Activated CD4-positive, alpha-beta T cell treated with anti-CD3 and anti-CD28 coated beads, Interleukin-2, amount 10 ng/mL, durations not matched to agents 7 days and 5 days (primary cell): ENCODE measurements at regions not wholly inside any gene's neighbourhood (a gene's known extent, or its start where the extent isn't known, plus 50 kb on each side); places are given as distances from the start of the nearest gene placed in this dataset.
"Not testable (repeated sequence)": the region's sequence is repeated elsewhere in the genome, so short reads cannot be mapped to it uniquely, and the experiment has no call there.

Experiments
- CTCF ChIA-PET: fragments of 350-600 bp; sonication (Branson Sonifier 250); formaldehyde crosslinking; loops from one replicate; lab custom pipeline; 2021; ENCODE audit warnings: antibody characterized with exemption; lab: Charles Lee
- POLR2A ChIA-PET: fragments of 350-600 bp; sonication (Branson Sonifier 250); formaldehyde crosslinking; loops from one replicate; lab custom pipeline; 2021; ENCODE audit warnings: antibody characterized with exemption; lab: Charles Lee
- DNase-seq: peaks from one replicate; pipeline ENCODE4 v3.0.0-alpha.2; 2020
- H3K27ac Mint-ChIP-seq: one replicate; pipeline ENCODE4 v1.8.0; 2021; ENCODE audit warnings: mild to moderate bottlenecking, moderate library complexity, mixed read lengths
- H3K27me3 Mint-ChIP-seq: one replicate; pipeline ENCODE4 v1.8.0; 2021; ENCODE audit warnings: mixed read lengths
- H3K36me3 Mint-ChIP-seq: one replicate; pipeline ENCODE4 v1.8.0; 2021; ENCODE audit warnings: low read depth, mixed read lengths
- H3K4me1 Mint-ChIP-seq: one replicate; pipeline ENCODE4 v1.8.0; 2021; ENCODE audit warnings: mixed read lengths
- H3K4me3 Mint-ChIP-seq: one replicate; pipeline ENCODE4 v1.8.0; 2021; ENCODE audit warnings: mild to moderate bottlenecking, moderate library complexity, mixed read lengths
- H3K9me3 Mint-ChIP-seq: one replicate; pipeline ENCODE4 v1.8.0; 2021; ENCODE audit warnings: mixed read lengths

DNA sequence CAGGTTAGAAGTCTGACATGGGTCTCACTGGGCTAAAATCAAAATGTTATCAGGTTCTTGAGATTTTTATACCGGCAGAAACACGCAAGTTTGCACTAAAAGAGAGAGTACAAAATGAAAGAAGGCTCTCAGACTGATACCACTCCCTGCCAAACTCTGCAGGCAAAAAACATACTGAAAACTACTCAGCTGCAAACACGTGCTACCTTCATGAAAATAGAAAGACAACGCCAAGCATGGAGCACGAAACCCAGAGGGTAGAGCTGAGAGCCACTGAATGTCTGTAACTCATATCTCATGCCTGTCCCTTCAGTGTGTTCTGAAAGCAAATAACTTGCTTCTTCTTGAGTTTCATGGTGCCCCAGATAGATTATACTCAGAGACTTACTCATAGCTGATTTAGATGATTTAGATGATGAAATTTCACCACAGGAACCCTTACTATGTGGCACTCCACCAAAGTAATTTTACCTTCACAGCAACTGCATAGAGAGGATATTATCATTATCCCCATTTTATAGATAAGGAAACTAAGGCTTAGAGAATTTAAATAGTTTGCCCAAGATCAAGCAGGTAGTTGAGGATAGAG, 313.0 kb upstream of the SLC39A10 start:
- H3K27me3 Mint-ChIP-seq = no peaks in the 10 kb centered on the region
- CTCF ChIA-PET = no interaction called here
- no peak overlapping the region for H3K27ac Mint-ChIP-seq
- peaks cover 2% of the 10 kb centered on the region for H3K4me1 Mint-ChIP-seq
- POLR2A ChIA-PET = no interaction called here
- peaks cover 10% of the 10 kb centered on the region for H3K9me3 Mint-ChIP-seq
- no peak for DNase-seq
- peaks cover 3% of the 10 kb centered on the region for H3K36me3 Mint-ChIP-seq
- H3K4me3 Mint-ChIP-seq = no peak overlapping the region

DNA sequence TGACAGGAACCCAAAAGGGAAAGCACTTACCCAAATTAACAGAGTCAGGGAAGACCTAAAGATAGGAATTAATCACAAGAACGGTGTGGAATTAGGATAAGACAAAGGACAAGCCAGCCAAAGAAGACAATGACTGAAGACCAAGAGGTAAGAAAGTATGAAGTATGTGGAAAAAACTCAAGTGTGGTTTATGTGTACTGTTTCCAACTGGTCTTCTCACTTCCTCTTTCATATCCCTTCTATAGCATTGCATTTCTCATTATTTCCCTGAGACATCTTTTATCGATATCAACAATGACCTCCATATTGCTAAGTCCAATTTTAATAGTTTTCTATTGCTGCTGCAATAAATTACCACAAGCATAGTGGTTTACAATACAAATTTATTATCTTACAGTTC, 313.5 kb upstream of the SLC39A10 start:
- H3K36me3 Mint-ChIP-seq = peaks cover 3% of the 10 kb centered on the region
- peaks cover 10% of the 10 kb centered on the region for H3K9me3 Mint-ChIP-seq
- ChIA-PET POLR2A (no interaction called here), CTCF (no interaction called here)
- no peak overlapping the region for H3K27ac Mint-ChIP-seq
- no peaks in the 10 kb centered on the region for H3K27me3 Mint-ChIP-seq
- peaks cover 2% of the 10 kb centered on the region for H3K4me1 Mint-ChIP-seq
- no peak for DNase-seq
- no peak overlapping the region for H3K4me3 Mint-ChIP-seq

DNA sequence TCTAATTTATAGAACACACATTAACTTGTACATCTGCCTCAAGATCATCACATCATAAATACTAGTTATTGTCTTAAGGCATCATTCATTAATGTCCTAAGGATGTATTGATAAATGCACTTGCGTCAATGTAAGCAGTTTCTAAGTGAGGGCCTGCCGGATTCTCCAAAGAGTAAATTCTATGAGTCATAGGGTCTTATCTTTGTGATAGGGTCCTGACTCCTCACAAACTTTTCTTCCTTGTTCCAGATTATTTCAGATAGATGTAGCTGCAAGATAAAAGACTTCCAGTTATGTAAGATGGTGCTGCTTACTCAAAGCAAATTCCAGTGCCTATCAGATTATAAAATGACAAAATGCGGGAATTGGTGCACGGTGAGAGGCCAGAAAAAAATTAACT, 315.0 kb upstream of the SLC39A10 start:
- H3K27ac Mint-ChIP-seq = no peak overlapping the region
- peaks cover 10% of the 10 kb centered on the region for H3K9me3 Mint-ChIP-seq
- no peaks in the 10 kb centered on the region for H3K27me3 Mint-ChIP-seq
- POLR2A ChIA-PET = no interaction called here
- peaks cover 3% of the 10 kb centered on the region for H3K36me3 Mint-ChIP-seq
- H3K4me3 Mint-ChIP-seq = no peak overlapping the region
- CTCF ChIA-PET = no interaction called here
- DNase-seq = no peak
- peaks cover 5% of the 10 kb centered on the region for H3K4me1 Mint-ChIP-seq

GRCh38 chr2:195338856-195339255, 318.2 kb upstream of the SLC39A10 start:
- no peaks in the 10 kb centered on the region for H3K27me3 Mint-ChIP-seq
- peaks cover 21% of the 10 kb centered on the region for H3K9me3 Mint-ChIP-seq
- peaks cover 3% of the 10 kb centered on the region for H3K4me1 Mint-ChIP-seq
- POLR2A ChIA-PET = no interaction called here
- DNase-seq = no peak
- no peaks in the 10 kb centered on the region for H3K36me3 Mint-ChIP-seq
- H3K4me3 Mint-ChIP-seq = no peak overlapping the region
- CTCF ChIA-PET = no interaction called here
- peak overlapping the region; percentile 14 for H3K27ac Mint-ChIP-seq

DNA sequence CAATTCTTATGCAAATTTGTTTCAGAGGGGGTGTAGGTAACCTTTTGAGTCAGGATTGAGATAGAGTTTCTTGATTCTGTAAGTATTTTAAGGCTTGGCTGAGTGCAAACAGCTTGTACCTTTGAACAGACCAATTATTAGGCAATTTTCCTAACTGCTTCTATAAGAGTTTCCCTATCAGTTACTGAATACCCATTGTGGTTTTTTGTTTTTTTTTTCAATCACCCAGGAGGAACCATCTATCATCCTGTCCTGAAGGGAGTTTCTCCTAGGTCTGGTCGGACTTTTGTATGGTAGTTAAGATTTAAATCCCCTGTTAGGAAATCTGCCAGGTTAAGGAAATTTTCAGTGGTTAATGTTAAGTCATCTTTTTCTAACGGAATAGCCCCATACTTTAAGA, 319.4 kb upstream of the SLC39A10 start:
- H3K4me3 Mint-ChIP-seq = no peak overlapping the region
- no peaks in the 10 kb centered on the region for H3K27me3 Mint-ChIP-seq
- ChIA-PET CTCF (interaction anchor here (0.6 kb wide), 1 partner anchor 12 kb away, joined by 4 read pairs; no protein-coding TSS in a partner anchor), POLR2A (no interaction called here)
- peaks cover 17% of the 10 kb centered on the region for H3K9me3 Mint-ChIP-seq
- peaks cover 3% of the 10 kb centered on the region for H3K4me1 Mint-ChIP-seq
- no peaks in the 10 kb centered on the region for H3K36me3 Mint-ChIP-seq
- DNase-seq = no peak
- H3K27ac Mint-ChIP-seq = no peak overlapping the region

- Mint-ChIP-seq H3K4me3 (no peak overlapping the region), H3K27ac (no peak overlapping the region), H3K36me3 (no peaks in the 10 kb centered on the region), H3K4me1 (peaks cover 3% of the 10 kb centered on the region), H3K27me3 (no peaks in the 10 kb centered on the region), H3K9me3 (peaks cover 22% of the 10 kb centered on the region)
- DNase-seq = no peak
- ChIA-PET CTCF (interaction anchor here (0.8 to 1.5 kb wide), 3 partner anchors 12 to 326 kb away, joined by 3 to 5 read pairs (median 3); no protein-coding TSS in a partner anchor), POLR2A (no interaction called here)
Measured at GRCh38 chr2:195333869-195334268, 323.2 kb upstream of the SLC39A10 start.

GRCh38 chr2:195331966-195332365, 325.1 kb upstream of the SLC39A10 start:
- Mint-ChIP-seq H3K27ac (no peak overlapping the region), H3K36me3 (no peaks in the 10 kb centered on the region), H3K27me3 (no peaks in the 10 kb centered on the region), H3K9me3 (peaks cover 22% of the 10 kb centered on the region), H3K4me1 (no peaks in the 10 kb centered on the region), H3K4me3 (no peak overlapping the region)
- ChIA-PET CTCF (interaction anchor here (1.0 to 1.7 kb wide), 2 partner anchors 9 to 355 kb away, joined by 3 to 5 read pairs; no protein-coding TSS in a partner anchor), POLR2A (no interaction called here)
- no peak for DNase-seq

GRCh38 chr2:195331129-195331528, 325.9 kb upstream of the SLC39A10 start:
- Mint-ChIP-seq H3K36me3 (no peaks in the 10 kb centered on the region), H3K4me1 (no peaks in the 10 kb centered on the region), H3K27me3 (no peaks in the 10 kb centered on the region), H3K9me3 (peaks cover 20% of the 10 kb centered on the region), H3K27ac (no peak overlapping the region), H3K4me3 (no peak overlapping the region)
- ChIA-PET POLR2A (no interaction called here), CTCF (interaction anchor here (1.0 to 1.7 kb wide), 2 partner anchors 9 to 356 kb away, joined by 3 to 5 read pairs; no protein-coding TSS in a partner anchor)
- DNase-seq = no peak

- Mint-ChIP-seq H3K9me3 (peaks cover 19% of the 10 kb centered on the region), H3K4me3 (no peak overlapping the region), H3K27ac (no peak overlapping the region), H3K27me3 (no peaks in the 10 kb centered on the region), H3K4me1 (no peaks in the 10 kb centered on the region), H3K36me3 (no peaks in the 10 kb centered on the region)
- CTCF ChIA-PET = interaction anchor here (1.7 kb wide), 1 partner anchor 10 kb away, joined by 5 read pairs; no protein-coding TSS in a partner anchor
- POLR2A ChIA-PET = no interaction called here
- no peak for DNase-seq
Measured at GRCh38 chr2:195330513-195330956, 326.5 kb upstream of the SLC39A10 start.

- H3K36me3 Mint-ChIP-seq, POLR2A ChIA-PET, CTCF ChIA-PET, H3K4me1 Mint-ChIP-seq, DNase-seq, H3K4me3 Mint-ChIP-seq, H3K27ac Mint-ChIP-seq, H3K27me3 Mint-ChIP-seq: not testable (repeated sequence)
- peaks cover 15% of the 10 kb centered on the region for H3K9me3 Mint-ChIP-seq
Measured at GRCh38 chr2:195329784-195330183, 327.2 kb upstream of the SLC39A10 start.

DNA sequence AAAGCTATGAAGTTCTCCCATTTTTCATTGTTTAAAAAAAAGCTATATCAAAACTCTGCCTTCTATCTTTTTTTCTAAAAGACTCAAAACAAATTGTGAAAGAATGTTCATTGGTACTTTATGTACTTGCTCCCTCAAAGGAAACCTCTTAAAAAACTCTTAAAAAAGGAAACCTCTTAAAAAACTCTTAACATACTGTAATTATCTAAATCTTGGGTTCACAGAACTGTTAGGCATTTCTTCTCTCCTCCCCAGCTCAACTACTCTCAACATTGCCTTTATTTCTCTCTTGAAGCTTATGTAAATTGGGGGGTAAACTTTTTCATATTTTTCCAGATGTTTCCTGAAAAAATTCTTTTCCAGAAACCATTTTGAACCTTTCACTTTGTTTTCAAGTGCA, 330.5 kb upstream of the SLC39A10 start:
- no peak overlapping the region for H3K27ac Mint-ChIP-seq
- ChIA-PET POLR2A (interaction anchor here (1.2 kb wide), 1 partner anchor 323 kb away, joined by 3 read pairs; no protein-coding TSS in a partner anchor), CTCF (interaction anchor here (1.0 kb wide), 1 partner anchor 14 kb away, joined by 3 read pairs; no protein-coding TSS in a partner anchor)
- DNase-seq = no peak
- H3K9me3 Mint-ChIP-seq = peaks cover 17% of the 10 kb centered on the region
- H3K27me3 Mint-ChIP-seq = no peaks in the 10 kb centered on the region
- H3K4me3 Mint-ChIP-seq = no peak overlapping the region
- H3K36me3 Mint-ChIP-seq = no peaks in the 10 kb centered on the region
- no peaks in the 10 kb centered on the region for H3K4me1 Mint-ChIP-seq

- H3K27ac Mint-ChIP-seq = no peak overlapping the region
- no peak overlapping the region for H3K4me3 Mint-ChIP-seq
- H3K27me3 Mint-ChIP-seq = no peaks in the 10 kb centered on the region
- ChIA-PET POLR2A (no interaction called here), CTCF (interaction anchor here (1.8 kb wide), 1 partner anchor 11 kb away, joined by 5 read pairs; no protein-coding TSS in a partner anchor)
- H3K36me3 Mint-ChIP-seq = no peaks in the 10 kb centered on the region
- H3K9me3 Mint-ChIP-seq = peaks cover 8% of the 10 kb centered on the region
- DNase-seq = no peak
- H3K4me1 Mint-ChIP-seq = peaks cover 25% of the 10 kb centered on the region
Measured at GRCh38 chr2:195322324-195322723, 334.7 kb upstream of the SLC39A10 start.

DNA sequence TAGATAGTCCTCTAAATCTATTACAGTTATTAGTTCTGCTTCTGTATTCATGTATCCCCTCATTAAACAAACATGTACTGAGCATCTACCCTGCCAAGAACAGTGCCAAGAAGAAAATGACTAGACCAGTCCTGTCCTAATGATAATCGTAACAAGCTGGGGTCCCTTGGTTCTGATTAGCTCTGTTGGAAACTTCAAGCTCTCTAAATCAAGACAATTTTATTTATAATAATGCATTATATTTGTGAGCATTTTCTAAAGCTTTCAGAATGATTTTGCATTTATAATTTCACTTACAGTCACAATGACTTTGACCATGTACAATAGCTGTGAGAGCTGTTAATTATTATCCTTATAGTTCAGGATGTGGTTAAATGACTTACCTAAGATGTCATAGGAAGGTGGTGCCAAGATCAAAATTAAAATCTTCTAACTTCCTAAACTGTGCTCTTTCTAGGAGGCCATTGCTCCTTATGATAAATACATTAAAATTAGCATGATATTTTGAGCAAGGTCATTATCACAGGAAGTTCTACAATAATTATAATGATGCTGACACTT, 336.5 kb upstream of the SLC39A10 start:
- CTCF ChIA-PET = interaction anchor here (1.8 kb wide), 1 partner anchor 20 kb away, joined by 4 read pairs; no protein-coding TSS in a partner anchor
- peaks cover 4% of the 10 kb centered on the region for H3K9me3 Mint-ChIP-seq
- H3K36me3 Mint-ChIP-seq = no peaks in the 10 kb centered on the region
- POLR2A ChIA-PET = interaction anchor here (0.5 kb wide), 1 partner anchor 212 kb away, joined by 5 read pairs; no protein-coding TSS in a partner anchor
- H3K27me3 Mint-ChIP-seq = no peaks in the 10 kb centered on the region
- H3K4me1 Mint-ChIP-seq = peaks cover 29% of the 10 kb centered on the region
- H3K4me3 Mint-ChIP-seq = no peak overlapping the region
- no peak for DNase-seq
- no peak overlapping the region for H3K27ac Mint-ChIP-seq
